ENCODE measurements at regions not wholly inside any gene's neighbourhood (a gene's known extent, or its start where the extent isn't known, plus 50 kb on each side); places are given as distances from the start of the nearest gene placed in this dataset.
"Not testable (repeated sequence)": the region's sequence is repeated elsewhere in the genome, so short reads cannot be mapped to it uniquely, and the experiment has no call there.

GRCh38 chr3:104933972-104934371 lies 432.7 kb upstream of the ALCAM start:
- DNase-seq (ENCODE audit: low spot score), result no peak

GRCh38 chr3:104935613-104936012 lies 431.1 kb upstream of the ALCAM start:
- no peak for DNase-seq (ENCODE audit: low spot score)

GRCh38 chr3:104939196-104939595 lies 427.5 kb upstream of the ALCAM start:
- no peak for DNase-seq (ENCODE audit: low spot score)

GRCh38 chr3:104941785-104942184 lies 424.9 kb upstream of the ALCAM start:
- no peak for DNase-seq (ENCODE audit: low spot score)

GRCh38 chr3:104943974-104944373 lies 422.7 kb upstream of the ALCAM start:
- DNase-seq (ENCODE audit: low spot score), result no peak

GRCh38 chr3:104947943-104948342 lies 418.8 kb upstream of the ALCAM start:
- no peak for DNase-seq (ENCODE audit: low spot score)

GRCh38 chr3:104949810-104950209 lies 416.9 kb upstream of the ALCAM start:
- not testable (repeated sequence) for DNase-seq (ENCODE audit: low spot score)

- DNase-seq (ENCODE audit: low spot score), result no peak
Observed at GRCh38 chr3:104951426-104951825, 415.3 kb upstream of the ALCAM start.

- DNase-seq (ENCODE audit: low spot score), result peak; percentile 2
Observed at GRCh38 chr3:104952146-104952972, 414.4 kb upstream of the ALCAM start.

GRCh38 chr3:104956620-104957345 lies 409.9 kb upstream of the ALCAM start:
- DNase-seq (ENCODE audit: low spot score), result no peak

- DNase-seq (ENCODE audit: low spot score), result no peak
Observed at GRCh38 chr3:104960579-104960978, 406.1 kb upstream of the ALCAM start.

- DNase-seq (ENCODE audit: low spot score), result no peak
Observed at GRCh38 chr3:104961851-104962250, 404.9 kb upstream of the ALCAM start.

- DNase-seq (ENCODE audit: low spot score), result no peak
Observed at GRCh38 chr3:104974316-104974715, 392.4 kb upstream of the ALCAM start.

GRCh38 chr3:104977719-104978118 lies 389.0 kb upstream of the ALCAM start:
- no peak for DNase-seq (ENCODE audit: low spot score)

GRCh38 chr3:104982130-104982529 lies 384.6 kb upstream of the ALCAM start:
- no peak for DNase-seq (ENCODE audit: low spot score)

GRCh38 chr3:104987859-104988258 lies 378.9 kb upstream of the ALCAM start:
- DNase-seq (ENCODE audit: low spot score), result no peak

- no peak for DNase-seq (ENCODE audit: low spot score)
Observed at GRCh38 chr3:104988496-104988895, 378.2 kb upstream of the ALCAM start.

GRCh38 chr3:104989878-104990277 lies 376.8 kb upstream of the ALCAM start:
- no peak for DNase-seq (ENCODE audit: low spot score)

- no peak for DNase-seq (ENCODE audit: low spot score)
Observed at GRCh38 chr3:104990758-104991157, 376.0 kb upstream of the ALCAM start.

- no peak for DNase-seq (ENCODE audit: low spot score)
Observed at GRCh38 chr3:104992676-104993075, 374.0 kb upstream of the ALCAM start.

- no peak for DNase-seq (ENCODE audit: low spot score)
Observed at GRCh38 chr3:105006164-105006563, 360.5 kb upstream of the ALCAM start.

GRCh38 chr3:105013657-105014056 lies 353.1 kb upstream of the ALCAM start:
- DNase-seq (ENCODE audit: low spot score), result no peak

- no peak for DNase-seq (ENCODE audit: low spot score)
Observed at GRCh38 chr3:105014631-105015030, 352.1 kb upstream of the ALCAM start.

Data from LoVo (cell line).